GM12865 (cell line): ENCODE measurements at regions not wholly inside any gene's neighbourhood (a gene's known extent, or its start where the extent isn't known, plus 50 kb on each side); places are given as distances from the start of the nearest gene placed in this dataset.

ENCODE experiments used
- DNase-seq: peaks from one replicate; pipeline ENCODE4 v3.0.0; 2010; ENCODE audit warnings: low read depth
- H3K4me3 ChIP-seq: 2 replicates; pipeline ENCODE4 v1.5.1; 2011; ENCODE audit warnings: mild to moderate bottlenecking, low read depth, low read length, control low read depth
- CTCF ChIP-seq: IDR thresholded peaks from 2 replicates; pipeline ENCODE4 v1.5.1; 2011; ENCODE audit warnings: low read length, control low read depth, low read depth, inconsistent platforms; ENCODE audit not compliant: insufficient read depth; ENCODE audit errors: missing control alignments

GRCh38 chr3:157921811-157922210 is 184.4 kb downstream of the SHOX2 start:
- DNase-seq, result no peak
- no peak for TF ChIP-seq CTCF
- H3K4me3 ChIP-seq, result no peak overlapping the region

GRCh38 chr3:157920822-157921700 is 185.2 kb downstream of the SHOX2 start:
- no peak overlapping the region for H3K4me3 ChIP-seq
- no peak for DNase-seq
- no peak for TF ChIP-seq CTCF

- no peak for TF ChIP-seq CTCF
- no peak for DNase-seq
- no peak overlapping the region for H3K4me3 ChIP-seq
Observed at GRCh38 chr3:157919319-157919887, 186.8 kb downstream of the SHOX2 start.

GRCh38 chr3:157918402-157918801 is 187.8 kb downstream of the SHOX2 start:
- H3K4me3 ChIP-seq, result no peak overlapping the region
- no peak for DNase-seq
- TF ChIP-seq CTCF, result no peak

GRCh38 chr3:157916672-157917071 is 189.5 kb downstream of the SHOX2 start:
- no peak for TF ChIP-seq CTCF
- no peak overlapping the region for H3K4me3 ChIP-seq
- DNase-seq, result no peak

GRCh38 chr3:157914882-157915281 is 191.3 kb downstream of the SHOX2 start:
- TF ChIP-seq CTCF, result no peak
- no peak for DNase-seq
- H3K4me3 ChIP-seq, result no peak overlapping the region
